NB4 (cell line): ENCODE measurements at regions not wholly inside any gene's neighbourhood (a gene's known extent, or its start where the extent isn't known, plus 50 kb on each side); places are given as distances from the start of the nearest gene placed in this dataset.
A peak's percentile ranks its signal among the peaks of the same experiment; 100 is the strongest.

Experiments used
- DNase-seq: peaks from one replicate; pipeline ENCODE4 v3.0.0; 2010; ENCODE audit warnings: low read depth
- H3K4me3 ChIP-seq: one replicate; pipeline ENCODE4 v1.5.1; 2011; ENCODE audit warnings: mild to moderate bottlenecking, low read depth, low read length, moderate library complexity
- MYC ChIP-seq: IDR thresholded peaks from 2 replicates; pipeline ENCODE4 v1.6.1; 2011; ENCODE audit warnings: low read depth, low read length
- POLR2A ChIP-seq: IDR thresholded peaks from 2 replicates; pipeline ENCODE4 v1.6.1; 2011; ENCODE audit warnings: mild to moderate bottlenecking; ENCODE audit not compliant: insufficient read length; ENCODE audit errors: extremely low read depth
- TF ChIP-seq, protein P1 (sequence below): IDR thresholded peaks from 2 replicates; pipeline ENCODE4 v1.6.1; 2011; ENCODE audit warnings: low read depth, low read length
- TF ChIP-seq, protein P2 (sequence below): IDR thresholded peaks from one replicate; pipeline ENCODE4 v1.5.1; 2012; ENCODE audit warnings: low read depth, low read length

DNA sequence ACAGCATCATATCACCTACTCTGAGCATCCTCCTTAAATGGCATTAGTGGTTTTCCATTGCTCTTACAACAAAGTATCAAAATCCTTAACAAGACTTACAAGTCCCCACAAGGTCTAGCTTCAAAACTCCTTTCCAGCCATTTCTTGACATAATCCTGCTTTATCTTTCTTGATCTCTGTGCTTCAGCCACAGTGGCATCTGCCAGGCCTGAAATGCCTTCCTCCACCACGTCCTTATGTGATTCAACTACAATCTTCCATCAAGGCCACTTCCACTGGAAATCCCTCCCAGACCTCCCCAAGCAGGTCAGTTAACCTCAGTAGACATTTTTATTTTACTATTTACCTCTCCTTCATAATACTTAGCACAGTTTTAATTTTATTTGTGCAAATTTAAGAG is 83.8 kb upstream of the CCDC150 start:
- no peak for TF ChIP-seq POLR2A
- TF ChIP-seq, protein P1, sequence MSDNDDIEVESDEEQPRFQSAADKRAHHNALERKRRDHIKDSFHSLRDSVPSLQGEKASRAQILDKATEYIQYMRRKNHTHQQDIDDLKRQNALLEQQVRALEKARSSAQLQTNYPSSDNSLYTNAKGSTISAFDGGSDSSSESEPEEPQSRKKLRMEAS = no peak
- TF ChIP-seq, protein P2, sequence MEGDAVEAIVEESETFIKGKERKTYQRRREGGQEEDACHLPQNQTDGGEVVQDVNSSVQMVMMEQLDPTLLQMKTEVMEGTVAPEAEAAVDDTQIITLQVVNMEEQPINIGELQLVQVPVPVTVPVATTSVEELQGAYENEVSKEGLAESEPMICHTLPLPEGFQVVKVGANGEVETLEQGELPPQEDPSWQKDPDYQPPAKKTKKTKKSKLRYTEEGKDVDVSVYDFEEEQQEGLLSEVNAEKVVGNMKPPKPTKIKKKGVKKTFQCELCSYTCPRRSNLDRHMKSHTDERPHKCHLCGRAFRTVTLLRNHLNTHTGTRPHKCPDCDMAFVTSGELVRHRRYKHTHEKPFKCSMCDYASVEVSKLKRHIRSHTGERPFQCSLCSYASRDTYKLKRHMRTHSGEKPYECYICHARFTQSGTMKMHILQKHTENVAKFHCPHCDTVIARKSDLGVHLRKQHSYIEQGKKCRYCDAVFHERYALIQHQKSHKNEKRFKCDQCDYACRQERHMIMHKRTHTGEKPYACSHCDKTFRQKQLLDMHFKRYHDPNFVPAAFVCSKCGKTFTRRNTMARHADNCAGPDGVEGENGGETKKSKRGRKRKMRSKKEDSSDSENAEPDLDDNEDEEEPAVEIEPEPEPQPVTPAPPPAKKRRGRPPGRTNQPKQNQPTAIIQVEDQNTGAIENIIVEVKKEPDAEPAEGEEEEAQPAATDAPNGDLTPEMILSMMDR = no peak
- no peak for TF ChIP-seq MYC
- no peak for DNase-seq
- H3K4me3 ChIP-seq = no peak overlapping the region

GRCh38 chr2:196558497-196558896 is 81.0 kb upstream of the CCDC150 start:
- DNase-seq = no peak
- no peak for TF ChIP-seq MYC
- no peak for TF ChIP-seq POLR2A
- TF ChIP-seq, protein P2 = no peak
- TF ChIP-seq, protein P1 = no peak
- no peak overlapping the region for H3K4me3 ChIP-seq

- no peak for TF ChIP-seq MYC
- TF ChIP-seq, protein P2 = no peak
- TF ChIP-seq, protein P1 = no peak
- no peak for TF ChIP-seq POLR2A
- H3K4me3 ChIP-seq = no peak overlapping the region
- DNase-seq = no peak
These were observed 75.6 kb upstream of the CCDC150 start for GRCh38 chr2:196563876-196564275.

- no peak for TF ChIP-seq MYC
- TF ChIP-seq, protein P2 = no peak
- TF ChIP-seq, protein P1 = no peak
- TF ChIP-seq POLR2A = no peak
- no peak overlapping the region for H3K4me3 ChIP-seq
- peak; percentile 30 for DNase-seq
These were observed 74.3 kb upstream of the CCDC150 start for GRCh38 chr2:196565106-196565765.

GRCh38 chr2:196565982-196566381 is 73.5 kb upstream of the CCDC150 start:
- TF ChIP-seq POLR2A = no peak
- TF ChIP-seq MYC = no peak
- TF ChIP-seq, protein P1 = no peak
- TF ChIP-seq, protein P2 = no peak
- no peak overlapping the region for H3K4me3 ChIP-seq
- no peak for DNase-seq
